Stimulated activated CD4-positive, alpha-beta T cell treated with anti-CD3 and anti-CD28 coated beads, TNF-alpha, amount 100 ng/mL, for 24 hours (primary cell): ENCODE measurements at regions not wholly inside any gene's neighbourhood (a gene's known extent, or its start where the extent isn't known, plus 50 kb on each side); places are given as distances from the start of the nearest gene placed in this dataset.

Source experiments
- DNase-seq, 3 experiments: peaks; one replicate each; pipeline ENCODE4 v3.0.0-alpha.2; 2020; ENCODE audit warnings: low read depth in 3 of 3

DNA sequence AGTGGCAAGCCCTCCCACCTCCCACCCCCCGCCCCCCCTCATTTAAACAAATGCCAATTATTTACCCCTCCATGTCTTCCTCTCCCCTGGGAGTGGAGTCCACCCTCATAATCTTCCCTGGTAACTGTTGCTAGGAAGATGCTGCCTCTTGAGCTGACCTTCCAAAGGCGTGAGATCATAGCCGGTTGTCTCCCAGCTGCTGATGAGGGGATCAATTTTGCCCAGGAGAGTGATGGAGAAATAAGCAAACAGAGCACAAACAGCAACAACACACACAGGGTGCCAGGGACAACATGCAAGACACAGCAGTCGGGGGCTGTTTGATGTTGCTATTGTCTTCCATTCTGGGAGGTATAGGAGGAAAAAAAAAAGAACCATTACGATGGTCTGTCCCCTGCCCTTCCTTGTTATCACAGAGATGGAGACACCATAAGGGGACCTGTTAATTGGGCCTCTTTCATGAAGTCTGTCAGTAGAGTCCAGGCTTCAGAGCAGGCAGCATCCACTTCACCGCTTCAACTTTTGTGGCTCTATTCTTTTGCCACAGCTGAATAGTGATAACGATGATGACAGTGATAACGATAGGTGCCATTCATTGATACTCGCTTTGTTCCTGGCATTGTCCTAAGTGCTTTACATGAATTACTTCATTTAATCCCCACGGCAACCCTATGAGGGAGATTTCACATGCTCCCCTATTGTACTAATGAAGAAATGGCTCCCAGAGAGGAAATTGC is 76.9 kb upstream of the RGMA start:
- DNase-seq: no peak

- peak in 1 of 3 experiments; percentile 2 for DNase-seq
These were observed 75.4 kb upstream of the RGMA start for GRCh38 chr15:93164409-93164808.

GRCh38 chr15:93162560-93162959 is 73.5 kb upstream of the RGMA start:
- DNase-seq: no peak

GRCh38 chr15:93159930-93160329 is 70.9 kb upstream of the RGMA start:
- DNase-seq: no peak

- DNase-seq: no peak
These were observed 69.3 kb upstream of the RGMA start for GRCh38 chr15:93158097-93158900.

DNA sequence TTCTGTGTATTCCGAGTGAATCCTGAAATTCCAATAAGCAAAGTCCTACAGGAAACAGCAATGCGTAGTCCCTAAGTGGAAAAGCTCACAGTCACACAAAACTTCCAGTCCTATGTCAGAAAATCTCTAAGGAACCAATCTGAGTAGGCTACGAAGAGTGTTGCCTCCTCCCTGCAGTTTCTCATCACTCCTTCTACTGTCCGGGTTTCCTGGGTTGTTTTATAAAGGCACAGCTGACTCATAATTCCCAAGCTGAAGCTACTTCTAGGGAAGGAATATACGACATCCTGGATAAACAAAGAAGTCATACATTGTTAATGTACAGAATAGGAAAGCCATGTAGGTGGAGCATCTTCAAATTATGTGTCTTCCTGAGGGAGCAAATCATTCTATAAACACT is 65.7 kb upstream of the RGMA start:
- no peak for DNase-seq

GRCh38 chr15:93152951-93153350 is 63.9 kb upstream of the RGMA start:
- DNase-seq: no peak

DNA sequence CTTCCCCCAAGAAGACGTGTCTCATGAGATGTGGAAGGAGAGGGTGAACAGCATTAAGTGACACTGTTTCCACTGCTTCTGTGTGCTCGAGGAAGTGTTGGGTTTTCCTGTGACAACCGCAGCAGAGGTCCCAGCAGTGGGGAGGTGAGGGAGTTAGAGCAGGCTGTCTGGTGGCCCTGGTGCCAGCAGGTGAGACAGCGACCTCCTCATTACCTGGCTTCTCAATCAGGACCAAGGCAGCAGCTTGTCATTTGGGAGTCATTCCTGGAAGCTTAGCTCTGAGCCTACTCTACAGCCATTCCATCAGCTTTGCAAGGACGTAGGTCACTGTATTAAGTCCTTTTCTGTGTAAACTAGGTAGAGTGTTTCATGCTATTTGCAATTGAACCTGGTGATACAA is 63.3 kb upstream of the RGMA start:
- no peak for DNase-seq

GRCh38 chr15:93150910-93151881 is 62.2 kb upstream of the RGMA start:
- DNase-seq: no peak

DNA sequence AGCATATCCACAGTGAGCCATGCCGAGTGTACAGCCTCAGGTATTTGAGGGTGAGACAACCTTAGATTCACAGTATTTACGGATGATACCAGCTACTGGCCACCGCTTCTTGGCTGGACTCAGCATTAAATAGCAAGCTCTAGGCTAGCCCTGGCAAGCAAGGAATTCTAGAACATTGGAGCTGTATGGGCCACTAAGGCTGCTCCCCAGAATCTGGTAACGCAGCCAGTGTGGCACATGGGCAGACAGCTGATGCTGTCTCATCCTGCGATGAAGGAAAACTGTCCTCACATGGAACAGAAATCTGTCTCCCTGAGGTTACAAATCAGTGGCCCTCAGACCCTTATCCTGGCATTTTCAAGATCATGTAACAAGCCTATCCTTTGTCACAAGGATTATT is 57.6 kb upstream of the RGMA start:
- DNase-seq: no peak

GRCh38 chr15:93146196-93146595 is 57.2 kb upstream of the RGMA start:
- no peak for DNase-seq

- DNase-seq: no peak
These were observed 55.6 kb upstream of the RGMA start for GRCh38 chr15:93144463-93145236.

DNA sequence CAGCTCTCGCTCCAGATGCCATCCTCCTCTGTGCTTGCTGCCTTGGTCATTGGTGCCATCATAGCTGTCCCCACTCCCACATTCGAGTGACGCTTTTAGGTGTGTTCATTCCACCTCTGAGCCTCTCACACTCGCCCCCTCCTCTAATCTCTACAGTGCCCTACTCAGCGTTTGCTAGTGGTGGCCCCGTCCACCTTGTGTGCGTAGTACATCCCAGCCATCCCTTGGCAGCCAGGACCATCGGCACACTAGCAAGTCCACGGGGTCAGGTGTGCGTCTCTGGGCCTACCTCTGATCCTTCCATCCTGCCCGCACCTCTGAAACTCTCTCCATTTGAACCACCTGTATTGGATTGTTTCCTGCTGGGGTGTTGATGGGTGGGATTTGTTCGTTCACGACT is 54.2 kb upstream of the RGMA start:
- no peak for DNase-seq

GRCh38 chr15:93141371-93141794 is 52.4 kb upstream of the RGMA start:
- no peak for DNase-seq

DNA sequence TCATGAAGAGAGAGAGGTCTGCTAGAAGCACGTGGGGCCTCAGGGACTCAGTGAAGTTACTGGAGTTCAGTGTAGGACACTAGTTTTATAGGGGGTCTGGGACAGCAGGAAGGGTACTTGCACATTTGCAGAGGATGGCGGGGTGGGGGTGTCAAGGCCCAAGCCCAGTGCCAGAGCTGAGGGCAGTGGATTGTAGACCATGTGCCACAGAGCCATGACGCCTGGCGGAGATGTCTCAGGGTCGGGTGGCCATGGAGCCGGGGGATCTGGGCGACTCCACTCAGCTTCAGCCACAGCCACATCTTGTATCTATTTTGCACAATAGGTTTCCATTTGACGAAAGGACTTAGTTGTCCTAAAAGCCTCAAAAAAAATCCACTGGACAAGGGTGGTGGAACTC is 50.4 kb upstream of the RGMA start:
- no peak for DNase-seq

DNA sequence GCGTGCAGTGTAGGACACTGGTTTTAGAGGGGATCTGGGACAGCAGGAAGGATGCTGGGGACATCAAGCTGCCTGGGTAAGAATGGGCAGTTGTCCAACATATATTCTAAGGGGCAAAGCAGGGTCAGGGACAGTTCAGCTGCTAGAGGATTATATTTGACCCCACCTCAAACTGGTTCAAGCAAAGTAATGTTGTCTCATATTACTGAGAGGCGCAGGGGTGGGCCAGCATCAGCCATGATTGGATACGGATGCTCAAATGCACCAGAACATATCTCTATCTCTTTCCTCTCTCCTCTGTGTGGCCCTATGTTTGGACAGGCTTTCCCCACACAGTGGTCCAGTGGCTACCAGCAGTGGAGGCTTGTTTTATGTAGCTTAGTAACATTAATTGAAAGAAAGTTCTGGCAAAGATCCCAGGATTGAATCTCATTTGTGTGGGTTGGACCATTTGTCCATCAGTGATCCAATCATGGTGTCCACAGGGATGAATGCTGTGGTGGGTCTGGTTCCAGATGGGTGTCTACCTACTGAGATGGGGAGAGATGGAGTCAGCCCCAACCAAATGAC is 49.8 kb upstream of the RGMA start:
- DNase-seq: no peak
